Activated CD4-positive, alpha-beta T cell treated with anti-CD3 and anti-CD28 coated beads, Interleukin-10, Interleukin-2, amounts not matched to agents 100 ng/mL and 50 ng/mL, durations not matched to agents 16 hours and 8 hours (primary cell): ENCODE measurements at regions not wholly inside any gene's neighbourhood (a gene's known extent, or its start where the extent isn't known, plus 50 kb on each side); places are given as distances from the start of the nearest gene placed in this dataset.
"Not testable (repeated sequence)": the region's sequence is repeated elsewhere in the genome, so short reads cannot be mapped to it uniquely, and the experiment has no call there.

Experiments used
- DNase-seq: peaks from one replicate; pipeline ENCODE4 v3.0.0-alpha.2; 2020

- DNase-seq: no peak
These were observed 612.7 kb upstream of the TBX3 start for GRCh38 chr12:115296613-115297198.

GRCh38 chr12:115295886-115296285 lies 611.9 kb upstream of the TBX3 start:
- DNase-seq: no peak

- DNase-seq: no peak
These were observed 610.6 kb upstream of the TBX3 start for GRCh38 chr12:115294453-115295133.

- DNase-seq: not testable (repeated sequence)
These were observed 601.5 kb upstream of the TBX3 start for GRCh38 chr12:115285429-115285828.

- DNase-seq: no peak
These were observed 589.5 kb upstream of the TBX3 start for GRCh38 chr12:115273456-115273855.

GRCh38 chr12:115268451-115268850 lies 584.5 kb upstream of the TBX3 start:
- no peak for DNase-seq

GRCh38 chr12:115267891-115268290 lies 583.9 kb upstream of the TBX3 start:
- no peak for DNase-seq

- no peak for DNase-seq
These were observed 583.5 kb upstream of the TBX3 start for GRCh38 chr12:115267464-115267863.

GRCh38 chr12:115264605-115265004 lies 580.6 kb upstream of the TBX3 start:
- no peak for DNase-seq

GRCh38 chr12:115261691-115262398 lies 577.9 kb upstream of the TBX3 start:
- DNase-seq: no peak

- DNase-seq: no peak
These were observed 577.0 kb upstream of the TBX3 start for GRCh38 chr12:115260762-115261675.

GRCh38 chr12:115259968-115260747 lies 576.2 kb upstream of the TBX3 start:
- DNase-seq: no peak

- no peak for DNase-seq
These were observed 573.8 kb upstream of the TBX3 start for GRCh38 chr12:115257791-115258190.

- no peak for DNase-seq
These were observed 572.0 kb upstream of the TBX3 start for GRCh38 chr12:115255962-115256361.

GRCh38 chr12:115255257-115255656 lies 571.3 kb upstream of the TBX3 start:
- DNase-seq: no peak

GRCh38 chr12:115253049-115253448 lies 569.1 kb upstream of the TBX3 start:
- no peak for DNase-seq

GRCh38 chr12:115251727-115252126 lies 567.8 kb upstream of the TBX3 start:
- DNase-seq: no peak

GRCh38 chr12:115249671-115250278 lies 565.8 kb upstream of the TBX3 start:
- DNase-seq: no peak

- no peak for DNase-seq
These were observed 561.0 kb upstream of the TBX3 start for GRCh38 chr12:115245020-115245419.

- DNase-seq: no peak
These were observed 560.1 kb upstream of the TBX3 start for GRCh38 chr12:115243933-115244628.

GRCh38 chr12:115240251-115240650 lies 556.3 kb upstream of the TBX3 start:
- no peak for DNase-seq
